Stimulated activated CD8-positive, alpha-beta memory T cell treated with anti-CD3 and anti-CD28 coated beads, Interleukin-4, amount 100 ng/mL, for 24 hours (primary cell): ENCODE measurements at regions not wholly inside any gene's neighbourhood (a gene's known extent, or its start where the extent isn't known, plus 50 kb on each side); places are given as distances from the start of the nearest gene placed in this dataset.

Source experiments
- DNase-seq: peaks from one replicate; pipeline ENCODE4 v3.0.0-alpha.2; 2020; ENCODE audit warnings: low read depth

GRCh38 chr6:164021589-164022250 is 607.2 kb downstream of the QKI start:
- DNase-seq: no peak

GRCh38 chr6:164020142-164020541 is 605.6 kb downstream of the QKI start:
- DNase-seq: no peak

GRCh38 chr6:164018133-164018532 is 603.6 kb downstream of the QKI start:
- DNase-seq: no peak

GRCh38 chr6:164016056-164016455 is 601.5 kb downstream of the QKI start:
- no peak for DNase-seq

- DNase-seq: no peak
Measured at GRCh38 chr6:164015088-164015484, 600.6 kb downstream of the QKI start.

- no peak for DNase-seq
Measured at GRCh38 chr6:164014346-164015087, 600.0 kb downstream of the QKI start.

- DNase-seq: no peak
Measured at GRCh38 chr6:164013480-164014208, 599.1 kb downstream of the QKI start.

GRCh38 chr6:164011321-164011720 is 596.8 kb downstream of the QKI start:
- no peak for DNase-seq

- no peak for DNase-seq
Measured at GRCh38 chr6:164010441-164011103, 596.1 kb downstream of the QKI start.

- no peak for DNase-seq
Measured at GRCh38 chr6:164008902-164009301, 594.4 kb downstream of the QKI start.

- no peak for DNase-seq
Measured at GRCh38 chr6:164007881-164008280, 593.4 kb downstream of the QKI start.

GRCh38 chr6:164006459-164006858 is 591.9 kb downstream of the QKI start:
- DNase-seq: no peak

- no peak for DNase-seq
Measured at GRCh38 chr6:164005004-164005711, 590.6 kb downstream of the QKI start.

- DNase-seq: no peak
Measured at GRCh38 chr6:164000276-164000675, 585.8 kb downstream of the QKI start.

GRCh38 chr6:163999475-164000125 is 585.1 kb downstream of the QKI start:
- DNase-seq: no peak

- no peak for DNase-seq
Measured at GRCh38 chr6:163998496-163998895, 584.0 kb downstream of the QKI start.

- DNase-seq: no peak
Measured at GRCh38 chr6:163996491-163996890, 582.0 kb downstream of the QKI start.

GRCh38 chr6:163994566-163994965 is 580.0 kb downstream of the QKI start:
- DNase-seq: no peak

- no peak for DNase-seq
Measured at GRCh38 chr6:163992701-163993100, 578.2 kb downstream of the QKI start.

- DNase-seq: no peak
Measured at GRCh38 chr6:163992056-163992455, 577.5 kb downstream of the QKI start.

- no peak for DNase-seq
Measured at GRCh38 chr6:163991321-163991720, 576.8 kb downstream of the QKI start.
